ENCODE measurements at regions not wholly inside any gene's neighbourhood (a gene's known extent, or its start where the extent isn't known, plus 50 kb on each side); places are given as distances from the start of the nearest gene placed in this dataset.

DNA sequence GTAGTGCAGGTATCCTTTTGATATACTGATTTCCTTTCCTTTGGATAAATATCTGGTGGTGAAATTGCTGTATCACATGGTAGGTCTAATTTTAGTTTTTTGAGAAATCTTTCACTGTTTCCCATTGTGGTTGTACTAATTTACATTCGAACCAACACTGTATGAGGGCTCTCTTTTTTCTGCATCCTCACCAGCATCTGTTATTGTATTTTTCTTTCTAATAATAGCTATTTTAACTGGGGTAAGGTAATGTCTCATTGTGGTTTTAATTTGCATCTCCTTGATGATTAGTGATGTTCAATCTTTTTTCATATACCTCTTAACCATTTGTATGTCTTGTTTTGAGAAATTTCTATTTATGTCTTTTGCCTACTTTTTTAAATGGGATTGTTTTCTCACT lies 335.4 kb upstream of the MTPN start:
- no peak for TF ChIP-seq EZH2phosphoT487 (IDR thresholded peaks at IDR 0.05; ENCODE audit: insufficient read depth, low read depth)
- no peak for TF ChIP-seq EZH2 (IDR thresholded peaks at IDR 0.05; ENCODE audit: insufficient read depth, poor library complexity, severe bottlenecking)

Data from GM23248 (cell line).